K562 (cell line): ENCODE measurements at regions not wholly inside any gene's neighbourhood (a gene's known extent, or its start where the extent isn't known, plus 50 kb on each side); places are given as distances from the start of the nearest gene placed in this dataset.
"Not testable (repeated sequence)": the region's sequence is repeated elsewhere in the genome, so short reads cannot be mapped to it uniquely, and the experiment has no call there.

Source experiments
- ATAC-seq: fragments of 200-7000 bp; cut with Tn5 transposase; 3 replicates; pipeline ENCODE4 v1.9.1; 2020; ENCODE audit warnings: moderate library complexity
- BruUV-seq: library from RNA; stranded (reverse); fragments of 400-500 nt; replicated peaks from 2 replicates; lab custom pipeline; 2021; lab: Mats Ljungman, UMichigan
- CTCF ChIA-PET: fragments of 300-600 bp; formaldehyde crosslinking; extraction: SDS; loops from one replicate; lab custom pipeline; 2021; ENCODE audit warnings: low intra/inter-chr PET ratio; lab: Yijun Ruan, JAX
- POLR2A ChIA-PET: fragments of 300-600, 350-650 bp; sonication (Branson Sonifier 250); formaldehyde crosslinking; extraction: SDS; loops from one replicate; lab custom pipeline; 2021; ENCODE audit warnings: antibody characterized with exemption, inconsistent platforms; lab: Yijun Ruan, JAX
- DNase-seq, 4 experiments: peaks; one replicate each; pipeline versions ENCODE4 v3.0.0 to v3.0.0-alpha.2; 2011 to 2018; ENCODE audit warnings: low spot score in 3 of 4, mixed read lengths in 3 of 4; ENCODE audit errors: extremely low read depth in 1 of 4
- FAIRE-seq: peaks from 2 replicates; lab custom pipeline; 2011; peaks lifted over from hg19 to GRCh38; lab: Jason Lieb, UNC
- H2AFZ ChIP-seq: 2 replicates; pipeline ENCODE4 v1.6.0; 2011; ENCODE audit warnings: low read depth, low read length, control low read depth, inconsistent platforms
- H3K27ac ChIP-seq: fragments of 200-600 bp; 3 replicates; pipeline ENCODE4 v1.8.0; 2011; ENCODE audit warnings: low read depth, mild to moderate bottlenecking, control low read depth, inconsistent platforms, low read length, moderate library complexity, mixed read lengths; ENCODE audit errors: extremely low read depth
- H3K27me3 ChIP-seq, 2 experiments: fragments of 300-600 bp in 1 of 2; 2 replicates in 1 of 2; 3 replicates in 1 of 2; pipeline versions ENCODE4 v1.6.0 to v1.8.0; 2011; ENCODE audit warnings: inconsistent platforms in 2 of 2, low read length in 2 of 2, mild to moderate bottlenecking in 1 of 2, mixed read lengths in 1 of 2, moderate library complexity in 1 of 2; ENCODE audit not compliant: control insufficient read depth in 2 of 2, insufficient read depth in 2 of 2
- H3K36me3 ChIP-seq: fragments of 300-600 bp; 3 replicates; pipeline ENCODE4 v1.8.0; 2011; ENCODE audit warnings: mild to moderate bottlenecking, low read length, inconsistent platforms; ENCODE audit not compliant: control insufficient read depth, insufficient read depth
- H3K4me1 ChIP-seq, 2 experiments: fragments of 200-600 bp in 1 of 2; replicated peaks in 1 of 2; 2 replicates in 1 of 2; 3 replicates in 1 of 2; pipeline versions ENCODE4 v1.5.1 to v1.8.0; 2011; ENCODE audit warnings: inconsistent platforms in 2 of 2, low read length in 2 of 2, mild to moderate bottlenecking in 1 of 2, mixed read lengths in 1 of 2, moderate library complexity in 1 of 2; ENCODE audit not compliant: control insufficient read depth in 2 of 2, insufficient read depth in 2 of 2
- H3K4me2 ChIP-seq: 2 replicates; pipeline ENCODE4 v1.6.1; 2011; ENCODE audit warnings: low read length, control low read depth, inconsistent platforms, mixed read lengths; ENCODE audit not compliant: insufficient read depth
- H3K4me3 ChIP-seq: fragments of 200-600 bp; sonication (generic), shearing (Covaris generic); 2 replicates; pipeline ENCODE4 v1.5.1; 2016; ENCODE audit warnings: control low read depth, inconsistent platforms
- H3K79me2 ChIP-seq: fragments of 200-600 bp; 3 replicates; pipeline ENCODE4 v1.8.0; 2011; ENCODE audit warnings: low read length, inconsistent platforms; ENCODE audit not compliant: control insufficient read depth, insufficient read depth
- H3K9ac ChIP-seq, 2 experiments: 2 replicates each; pipeline versions ENCODE4 v1.6.0 to v1.6.1; 2011; ENCODE audit warnings: low read depth in 2 of 2, low read length in 2 of 2, control low read depth in 1 of 2, inconsistent platforms in 1 of 2, mild to moderate bottlenecking in 1 of 2, mixed read lengths in 1 of 2; ENCODE audit not compliant: insufficient read depth in 1 of 2
- H3K9me1 ChIP-seq: one replicate; pipeline ENCODE4 v1.6.0; 2011; ENCODE audit warnings: inconsistent platforms, mild to moderate bottlenecking, low read length, moderate library complexity; ENCODE audit not compliant: control insufficient read depth, insufficient read depth
- H3K9me3 ChIP-seq: replicated peaks from 2 replicates; pipeline ENCODE4 v1.5.1; 2011; ENCODE audit warnings: low read depth, low read length, inconsistent platforms; ENCODE audit not compliant: control insufficient read depth, insufficient read depth
- H4K20me1 ChIP-seq: replicated peaks from 2 replicates; pipeline ENCODE4 v1.6.1; 2011; ENCODE audit warnings: low read length, inconsistent platforms, mixed read lengths; ENCODE audit not compliant: control insufficient read depth, insufficient read depth
- ASH1L ChIP-seq: fragments of 450-650 bp; IDR thresholded peaks from 2 replicates; pipeline ENCODE4 v1.6.1; 2018; ENCODE audit warnings: borderline replicate concordance, mild to moderate bottlenecking, low read depth; ENCODE audit not compliant: partially characterized antibody
- C11orf30 ChIP-seq: fragments of 450-650 bp; IDR thresholded peaks from 2 replicates; pipeline ENCODE4 v1.6.1; 2016; ENCODE audit warnings: low read depth, mild to moderate bottlenecking
- ELF1 ChIP-seq: fragments of 200-800 bp; sonication (Bioruptor generic); IDR thresholded peaks from 2 replicates; pipeline ENCODE4 v1.6.1; 2016; ENCODE audit warnings: missing genetic modification characterization, missing compliant biosample characterization
- EP400 ChIP-seq: fragments of 450-650 bp; IDR thresholded peaks from 2 replicates; pipeline ENCODE4 v1.6.1; 2017; ENCODE audit warnings: antibody characterized with exemption, mild to moderate bottlenecking, moderate library complexity
- FOSL1 ChIP-seq: fragments of 200-800 bp; sonication (Bioruptor generic); conservative IDR thresholded peaks from 2 replicates; pipeline ENCODE4 v1.6.1; 2016; ENCODE audit warnings: missing genetic modification characterization, missing compliant biosample characterization
- MAFF ChIP-seq: IDR thresholded peaks from 2 replicates; pipeline ENCODE4 v1.6.1; 2012; ENCODE audit warnings: low read length, improper control_type of control experiment
- MAFG ChIP-seq: fragments of 450-650 bp; conservative IDR thresholded peaks from 2 replicates; pipeline ENCODE4 v1.6.1; 2016; ENCODE audit warnings: missing genetic modification characterization, missing compliant biosample characterization
- MAFK ChIP-seq: IDR thresholded peaks from 2 replicates; pipeline ENCODE4 v1.6.1; 2011; ENCODE audit warnings: low read length, improper control_type of control experiment
- MTA3 ChIP-seq: fragments of 450-650 bp; formaldehyde crosslinking; IDR thresholded peaks from 2 replicates; pipeline ENCODE4 v1.6.1; 2017; ENCODE audit warnings: mild to moderate bottlenecking, borderline replicate concordance
- NFYB ChIP-seq: IDR thresholded peaks from 2 replicates; pipeline ENCODE4 v1.6.1; 2011; ENCODE audit warnings: mild to moderate bottlenecking, moderate library complexity; ENCODE audit not compliant: insufficient read length; ENCODE audit errors: extremely low read depth
- POLR3G ChIP-seq: IDR thresholded peaks from 2 replicates; pipeline ENCODE4 v1.6.1; 2011; ENCODE audit not compliant: insufficient read length, insufficient replicate concordance; ENCODE audit errors: extremely low read depth
- RUNX1 ChIP-seq: sonication (generic); IDR thresholded peaks from 2 replicates; pipeline ENCODE4 v1.6.1; 2016; ENCODE audit warnings: antibody characterized with exemption, low read depth
- ZNF316 ChIP-seq: fragments of 450-650 bp; IDR thresholded peaks from 2 replicates; pipeline ENCODE4 v1.6.1; 2016
- ZNF384 ChIP-seq: IDR thresholded peaks from 2 replicates; pipeline ENCODE4 v1.6.1; 2012; ENCODE audit warnings: low read depth, low read length, improper control_type of control experiment
- WGBS: fragments of 100-300 bp; shearing (Covaris generic); methylation state at CpG from one replicate; pipeline ENCODE4 v1.1.6; 2016; ENCODE audit warnings: low coverage, mixed read lengths; ENCODE audit not compliant: insufficient coverage; ENCODE audit errors: missing lambda C conversion rate; 5-methylcytosine and 5-hydroxymethylcytosine counted together
- in situ Hi-C: fragments of 300-500 bp; cut with MboI; formaldehyde crosslinking; loops from 4 replicates; pipeline ENCODE4 v1.15.0; 2018; ENCODE audit warnings: inconsistent platforms, mixed read lengths
- intact Hi-C: fragments of 100-400 bp; cut with micrococcal nuclease; formaldehyde crosslinking; loops from 2 replicates; pipeline ENCODE4 v1.14.2; 2022

DNA sequence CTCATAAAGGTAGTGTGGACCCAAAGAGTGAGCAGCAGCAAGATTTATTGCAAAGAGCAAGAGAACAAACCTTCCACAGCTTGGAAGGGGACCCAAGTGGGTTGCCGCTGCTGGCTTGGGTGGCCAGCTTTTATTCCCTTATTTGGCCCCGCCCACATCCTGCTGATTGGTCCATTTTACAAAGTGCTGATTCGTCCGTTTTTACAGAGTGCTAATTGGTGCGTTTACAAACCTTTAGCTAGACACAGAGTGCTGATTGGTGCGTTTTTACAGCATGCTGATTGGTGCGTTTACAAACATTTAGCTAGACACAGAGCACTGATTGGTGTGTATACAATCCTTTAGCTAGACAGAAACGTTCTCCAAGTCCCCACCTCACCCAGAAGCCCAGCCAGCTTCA, 265.2 kb upstream of the HTR1E start:
- intact Hi-C loops, H3K4me3 ChIP-seq, H3K27ac ChIP-seq, H3K36me3 ChIP-seq, CTCF ChIA-PET, DNase-seq, H4K20me1 ChIP-seq, ATAC-seq, H3K9ac ChIP-seq, H2AFZ ChIP-seq, H3K27me3 ChIP-seq, in situ Hi-C loops, FAIRE-seq, BruUV-seq: not testable (repeated sequence)
- 26% methylated on average over 8 of the region's 8 CpGs for WGBS
- POLR2A ChIA-PET = interaction anchor here (1.1 kb wide), 1 partner anchor 10 kb away, joined by 3 read pairs; no protein-coding TSS in a partner anchor
- peak; percentile 68 for TF ChIP-seq C11orf30
- peak; percentile 55 for TF ChIP-seq NFYB
- TF ChIP-seq MAFG (tag) = peak; percentile 68
- peak; percentile 83 for TF ChIP-seq ZNF316
- TF ChIP-seq MAFF = peak; percentile 20
- TF ChIP-seq, all 486 proteins: peak for 5; not testable (repeated sequence) for 481
- not testable (repeated sequence) for H3K79me2 ChIP-seq, H3K4me2 ChIP-seq, H3K4me1 ChIP-seq, H3K9me1 ChIP-seq, H3K9me3 ChIP-seq

DNA sequence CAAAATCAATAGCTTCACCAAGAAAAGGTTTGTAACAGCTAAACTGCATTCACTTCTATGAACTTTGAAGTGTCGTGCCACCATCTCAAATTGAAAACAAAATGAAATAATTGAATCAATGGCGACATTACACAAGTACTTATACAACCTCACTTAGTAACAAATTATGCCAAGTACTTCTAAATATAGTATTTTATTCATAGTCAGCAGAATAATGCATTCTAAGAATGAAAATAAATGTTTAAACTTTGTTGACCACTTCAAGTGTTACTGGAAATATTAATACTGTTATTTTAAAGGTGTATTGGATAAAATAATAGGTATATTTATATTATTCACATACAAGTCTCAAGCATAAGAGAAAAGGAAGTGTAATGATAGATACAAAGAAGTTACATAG, 280.1 kb upstream of the HTR1E start:
- H3K4me1 ChIP-seq = no peaks in the 10 kb centered on the region
- no peak overlapping the region for H3K4me2 ChIP-seq
- TF ChIP-seq EP400 (no peak), ELF1 (no peak), ZNF384 (no peak), RUNX1 (no peak), MAFK (peak; percentile 59), MTA3 (no peak), FOSL1 (tag) (no peak), POLR3G (no peak), ASH1L (no peak), ZNF316 (peak; percentile 87), MAFF (peak; percentile 43; the same call in 1 of the 2 replicates), MAFG (tag) (peak; percentile 62), C11orf30 (peak; percentile 66)
- H3K9ac ChIP-seq = no peak overlapping the region
- no peaks in the 10 kb centered on the region for H3K79me2 ChIP-seq
- H3K27ac ChIP-seq = no peak overlapping the region
- no TSS peak for BruUV-seq
- H4K20me1 ChIP-seq = no peaks in the 10 kb centered on the region
- ChIA-PET POLR2A (no interaction called here), CTCF (no interaction called here)
- no peaks in the 10 kb centered on the region for H3K27me3 ChIP-seq
- ATAC-seq (no peak), FAIRE-seq (no peak), DNase-seq (no peak)
- no peaks in the 10 kb centered on the region for H3K36me3 ChIP-seq
- H2AFZ ChIP-seq = no peak overlapping the region
- no peaks in the 10 kb centered on the region for H3K9me1 ChIP-seq
- 11% methylated on average over 2 of the region's 2 CpGs for WGBS
- no peak overlapping the region for H3K4me3 ChIP-seq
- no peaks in the 10 kb centered on the region for H3K9me3 ChIP-seq
- in situ Hi-C loops (no loop called here), intact Hi-C loops (no loop called here)
